ENCODE measurements at regions not wholly inside any gene's neighbourhood (a gene's known extent, or its start where the extent isn't known, plus 50 kb on each side); places are given as distances from the start of the nearest gene placed in this dataset.

- TF ChIP-seq, protein P1, sequence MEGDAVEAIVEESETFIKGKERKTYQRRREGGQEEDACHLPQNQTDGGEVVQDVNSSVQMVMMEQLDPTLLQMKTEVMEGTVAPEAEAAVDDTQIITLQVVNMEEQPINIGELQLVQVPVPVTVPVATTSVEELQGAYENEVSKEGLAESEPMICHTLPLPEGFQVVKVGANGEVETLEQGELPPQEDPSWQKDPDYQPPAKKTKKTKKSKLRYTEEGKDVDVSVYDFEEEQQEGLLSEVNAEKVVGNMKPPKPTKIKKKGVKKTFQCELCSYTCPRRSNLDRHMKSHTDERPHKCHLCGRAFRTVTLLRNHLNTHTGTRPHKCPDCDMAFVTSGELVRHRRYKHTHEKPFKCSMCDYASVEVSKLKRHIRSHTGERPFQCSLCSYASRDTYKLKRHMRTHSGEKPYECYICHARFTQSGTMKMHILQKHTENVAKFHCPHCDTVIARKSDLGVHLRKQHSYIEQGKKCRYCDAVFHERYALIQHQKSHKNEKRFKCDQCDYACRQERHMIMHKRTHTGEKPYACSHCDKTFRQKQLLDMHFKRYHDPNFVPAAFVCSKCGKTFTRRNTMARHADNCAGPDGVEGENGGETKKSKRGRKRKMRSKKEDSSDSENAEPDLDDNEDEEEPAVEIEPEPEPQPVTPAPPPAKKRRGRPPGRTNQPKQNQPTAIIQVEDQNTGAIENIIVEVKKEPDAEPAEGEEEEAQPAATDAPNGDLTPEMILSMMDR (IDR thresholded peaks at IDR 0.05), result no peak
- Histone ChIP-seq H2AFZ (ENCODE audit: insufficient read depth, low read depth, low read length, poor library complexity, severe bottlenecking) (no peak overlapping the region), H3K4me2 (replicated peaks; ENCODE audit: extremely low read depth, low read length, poor library complexity, severe bottlenecking) (no peak overlapping the region), H3K9me3 (replicated peaks in 1 of 2; ENCODE audit: control insufficient read depth in 1 of 2, insufficient read depth in 1 of 2, low read length in 2 of 2) (no peaks in the 10 kb centered on the region), H3K4me3 (replicated peaks in 1 of 3; ENCODE audit: low read depth in 2 of 3, low read length in 3 of 3) (no peak overlapping the region), H3K27me3 (ENCODE audit: control insufficient read depth in 2 of 2, insufficient read depth in 2 of 2, low read length in 2 of 2) (no peaks in the 10 kb centered on the region), H3K27ac (ENCODE audit: low read depth in 1 of 2, low read length in 2 of 2) (no peak overlapping the region), H3K4me1 (ENCODE audit: control insufficient read depth in 1 of 2, insufficient read depth in 2 of 2, low read length in 2 of 2) (peaks cover 13 to 19% of the 10 kb centered on the region in 2 donors), H3K79me2 (ENCODE audit: insufficient read depth, low read length) (no peaks in the 10 kb centered on the region), H3K36me3 (replicated peaks in 1 of 2; ENCODE audit: control insufficient read depth in 1 of 2, insufficient read depth in 2 of 2, low read length in 2 of 2) (no peaks in the 10 kb centered on the region), H3K9ac (ENCODE audit: insufficient read depth, low read length, poor library complexity, severe bottlenecking) (no peak overlapping the region), H4K20me1 (ENCODE audit: insufficient read depth, low read length) (no peaks in the 10 kb centered on the region)
- Mint-ChIP-seq H3K4me3 (no peak overlapping the region), H3K36me3 (no peaks in the 10 kb centered on the region), H3K9me3 (peaks cover 0 to 2% (median 0%) of the 10 kb centered on the region in 7 donors), H3K4me1 (peaks cover 15% of the 10 kb centered on the region), H3K27me3 (ENCODE audit: low read depth in 3 of 3) (no peaks in the 10 kb centered on the region), H3K27ac (no peak overlapping the region)
- whole genome bisulfite sequencing (ENCODE audit: insufficient coverage), result no CpG with 5 or more reads among the region's 4 CpGs
- intact Hi-C loops (cut with micrococcal nuclease), result no loop called here
- DNase-seq, result no peak
Observed at GRCh38 chr12:94795044-94795443, 144.7 kb upstream of the TMCC3 start.

DNA sequence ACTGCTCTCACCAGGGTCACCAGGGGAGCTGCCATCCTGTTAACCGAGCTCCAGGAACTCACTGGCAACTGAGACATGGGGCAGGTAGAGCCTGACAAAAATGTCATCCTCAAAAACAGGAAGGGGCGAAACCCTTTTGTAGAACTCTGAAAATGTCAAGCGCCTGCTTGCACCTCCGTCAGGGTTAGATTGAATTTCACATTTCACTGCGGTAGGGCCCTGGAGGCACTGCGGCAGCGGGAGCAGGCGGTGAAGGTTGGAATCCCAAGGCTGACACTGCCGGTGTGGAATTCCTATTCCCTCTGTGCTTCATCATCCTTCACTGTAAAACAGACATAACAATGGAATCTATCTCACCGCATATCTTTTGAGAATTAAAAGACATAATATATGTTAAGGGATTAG, 142.8 kb upstream of the TMCC3 start:
- DNase-seq, result no peak
- no peaks in the 10 kb centered on the region for H4K20me1 ChIP-seq (ENCODE audit: insufficient read depth, low read length)
- Mint-ChIP-seq H3K36me3 (no peaks in the 10 kb centered on the region), H3K9me3 (peaks cover 0 to 2% (median 0%) of the 10 kb centered on the region in 7 donors), H3K4me3 (peak overlapping the region in 1 of 2 donors; percentile 92), H3K27ac (peak overlapping the region in 4 of 7 donors; percentile 8 to 83 (median 56)), H3K4me1 (peaks cover 15% of the 10 kb centered on the region), H3K27me3 (ENCODE audit: low read depth in 3 of 3) (no peaks in the 10 kb centered on the region)
- peak overlapping the region; percentile 42 for H3K9ac ChIP-seq (ENCODE audit: insufficient read depth, low read length, poor library complexity, severe bottlenecking)
- TF ChIP-seq, protein P1 (IDR thresholded peaks at IDR 0.05), result no peak
- peak overlapping the region in 1 of 3 experiments; percentile 62 for H3K4me3 ChIP-seq (replicated peaks in 1 of 3; ENCODE audit: low read depth in 2 of 3, low read length in 3 of 3)
- no peaks in the 10 kb centered on the region for H3K36me3 ChIP-seq (replicated peaks in 1 of 2; ENCODE audit: control insufficient read depth in 1 of 2, insufficient read depth in 2 of 2, low read length in 2 of 2)
- no peaks in the 10 kb centered on the region for H3K9me3 ChIP-seq (replicated peaks in 1 of 2; ENCODE audit: control insufficient read depth in 1 of 2, insufficient read depth in 1 of 2, low read length in 2 of 2)
- WGBS (ENCODE audit: insufficient coverage), result 75% methylated on average over 8 of the region's 10 CpGs
- H3K79me2 ChIP-seq (ENCODE audit: insufficient read depth, low read length), result no peaks in the 10 kb centered on the region
- intact Hi-C loops (cut with micrococcal nuclease), result no loop called here
- no peaks in the 10 kb centered on the region for H3K27me3 ChIP-seq (ENCODE audit: control insufficient read depth in 2 of 2, insufficient read depth in 2 of 2, low read length in 2 of 2)
- H3K4me1 ChIP-seq (ENCODE audit: control insufficient read depth in 1 of 2, insufficient read depth in 2 of 2, low read length in 2 of 2), result peaks cover 13 to 19% of the 10 kb centered on the region in 2 donors
- peak overlapping the region; percentile 58 to 70 for H3K27ac ChIP-seq (ENCODE audit: low read depth in 1 of 2, low read length in 2 of 2)
- peak overlapping the region; percentile 66 for H3K4me2 ChIP-seq (replicated peaks; ENCODE audit: extremely low read depth, low read length, poor library complexity, severe bottlenecking)
- peak overlapping the region; percentile 73 for H2AFZ ChIP-seq (ENCODE audit: insufficient read depth, low read depth, low read length, poor library complexity, severe bottlenecking)

Data from CD14-positive monocyte (primary cell).